MM.1S (cell line): ENCODE measurements at regions not wholly inside any gene's neighbourhood (a gene's known extent, or its start where the extent isn't known, plus 50 kb on each side); places are given as distances from the start of the nearest gene placed in this dataset.

Experiments used
- EZH2phosphoT487 ChIP-seq: fragments of 300-600 bp; sonication (generic); IDR thresholded peaks from 2 replicates; pipeline ENCODE4 v1.6.1; 2018; ENCODE audit warnings: antibody characterized with exemption, low read length
- TF ChIP-seq, protein P1 (sequence below): fragments of 300-600 bp; sonication (generic); IDR thresholded peaks from 2 replicates; pipeline ENCODE4 v1.5.1; 2016; ENCODE audit warnings: antibody characterized with exemption, low read length, mixed read lengths

DNA sequence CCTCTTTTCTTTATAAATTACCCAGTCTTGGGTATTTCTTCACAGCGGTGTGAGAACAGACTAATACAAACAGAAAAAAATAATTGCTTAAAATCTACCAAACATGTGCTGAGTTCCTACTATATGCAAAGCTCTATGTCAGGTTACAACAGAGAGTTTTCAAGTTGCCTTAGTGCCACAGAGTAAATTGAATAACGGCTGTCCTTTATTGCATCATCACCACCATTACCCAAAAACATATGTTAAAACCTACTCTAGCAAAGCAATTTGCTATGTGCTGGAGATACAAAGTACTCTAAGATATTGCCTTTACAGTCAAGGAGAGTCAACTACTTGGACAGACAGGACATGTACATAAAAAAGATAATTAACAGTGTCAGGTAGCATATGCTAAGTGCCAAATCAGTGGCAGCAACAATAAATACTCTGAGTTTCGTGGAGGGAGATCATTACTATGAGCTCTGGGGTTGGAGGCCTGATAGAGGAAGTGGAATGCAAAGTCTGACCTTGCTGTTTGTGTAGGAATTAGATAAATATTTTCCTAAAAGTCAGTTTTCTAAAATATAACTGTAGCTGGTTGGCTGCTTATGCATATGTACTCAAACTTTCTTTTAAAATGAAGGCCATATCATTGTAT, 1058.7 kb upstream of the WWC1 start:
- TF ChIP-seq, protein P1, sequence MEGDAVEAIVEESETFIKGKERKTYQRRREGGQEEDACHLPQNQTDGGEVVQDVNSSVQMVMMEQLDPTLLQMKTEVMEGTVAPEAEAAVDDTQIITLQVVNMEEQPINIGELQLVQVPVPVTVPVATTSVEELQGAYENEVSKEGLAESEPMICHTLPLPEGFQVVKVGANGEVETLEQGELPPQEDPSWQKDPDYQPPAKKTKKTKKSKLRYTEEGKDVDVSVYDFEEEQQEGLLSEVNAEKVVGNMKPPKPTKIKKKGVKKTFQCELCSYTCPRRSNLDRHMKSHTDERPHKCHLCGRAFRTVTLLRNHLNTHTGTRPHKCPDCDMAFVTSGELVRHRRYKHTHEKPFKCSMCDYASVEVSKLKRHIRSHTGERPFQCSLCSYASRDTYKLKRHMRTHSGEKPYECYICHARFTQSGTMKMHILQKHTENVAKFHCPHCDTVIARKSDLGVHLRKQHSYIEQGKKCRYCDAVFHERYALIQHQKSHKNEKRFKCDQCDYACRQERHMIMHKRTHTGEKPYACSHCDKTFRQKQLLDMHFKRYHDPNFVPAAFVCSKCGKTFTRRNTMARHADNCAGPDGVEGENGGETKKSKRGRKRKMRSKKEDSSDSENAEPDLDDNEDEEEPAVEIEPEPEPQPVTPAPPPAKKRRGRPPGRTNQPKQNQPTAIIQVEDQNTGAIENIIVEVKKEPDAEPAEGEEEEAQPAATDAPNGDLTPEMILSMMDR, result no peak
- TF ChIP-seq EZH2phosphoT487, result no peak
